HG03565 (cell line): ENCODE measurements at regions not wholly inside any gene's neighbourhood (a gene's known extent, or its start where the extent isn't known, plus 50 kb on each side); places are given as distances from the start of the nearest gene placed in this dataset.

ENCODE experiments used
- ATAC-seq: cut with Tn5 transposase; IDR thresholded peaks from one replicate; pipeline ENCODE4 v1.9.1; 2021; ENCODE audit warnings: mild to moderate bottlenecking, moderate library complexity; ENCODE audit not compliant: unreplicated experiment

DNA sequence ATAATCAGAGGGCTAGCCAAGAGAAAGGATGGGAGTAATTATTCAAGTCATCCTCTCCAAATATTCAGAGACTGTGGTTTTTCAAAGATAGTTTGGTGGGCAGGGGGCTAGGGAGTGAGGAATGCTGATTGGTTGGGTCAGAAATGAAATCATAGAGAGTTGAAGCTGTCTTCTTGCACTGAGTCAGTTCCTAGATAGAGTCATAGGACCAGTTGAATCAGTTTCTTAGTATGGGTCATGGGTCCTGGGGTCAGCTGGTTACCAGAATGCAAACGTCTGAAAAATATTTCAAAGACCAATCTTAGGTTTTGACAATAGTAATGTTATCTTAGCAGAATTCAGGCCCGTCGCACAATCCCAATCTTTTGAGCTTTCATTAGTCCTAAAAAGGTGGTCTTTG lies 171.4 kb upstream of the SPATS2L start:
- no peak for ATAC-seq

DNA sequence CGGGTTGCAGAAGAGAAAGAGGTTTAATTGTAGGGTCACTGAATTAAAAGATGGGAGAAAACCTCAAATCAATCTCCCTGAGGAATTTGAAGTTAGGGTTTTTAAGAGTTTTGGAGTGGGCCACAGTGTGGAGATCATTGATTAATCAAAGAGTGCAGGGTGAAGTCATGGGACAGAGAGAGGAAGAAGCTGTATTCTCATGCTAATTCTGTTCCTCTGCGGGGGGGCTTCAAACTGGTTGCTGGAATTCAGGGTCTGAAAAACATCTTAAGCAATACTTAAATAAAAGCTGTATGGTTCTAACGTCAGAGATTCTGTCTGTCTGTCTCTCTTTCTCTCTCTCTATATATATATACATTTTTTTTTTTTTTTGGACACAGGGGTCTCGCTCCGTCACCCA lies 169.8 kb upstream of the SPATS2L start:
- ATAC-seq, result no peak

GRCh38 chr2:200137271-200137670 lies 169.2 kb upstream of the SPATS2L start:
- no peak for ATAC-seq

DNA sequence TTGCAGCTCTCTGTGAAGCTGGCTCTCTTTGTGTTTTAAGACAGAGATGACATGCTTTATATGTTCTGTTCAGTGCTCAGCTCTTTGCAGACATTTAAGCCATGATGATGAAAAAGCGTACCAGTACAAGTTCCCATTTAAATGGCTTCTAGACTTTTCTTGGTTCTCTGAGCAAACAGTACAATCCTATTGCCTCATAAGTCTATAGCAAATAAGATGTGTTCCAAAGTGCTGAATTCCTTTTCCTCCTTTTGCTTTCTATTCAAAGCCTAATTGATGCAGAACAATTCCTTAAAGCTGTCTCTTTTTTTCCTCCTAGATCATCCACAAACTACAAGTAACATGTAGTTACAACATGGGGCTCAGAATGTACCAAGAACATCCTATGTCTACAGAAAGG lies 168.8 kb upstream of the SPATS2L start:
- ATAC-seq, result no peak

DNA sequence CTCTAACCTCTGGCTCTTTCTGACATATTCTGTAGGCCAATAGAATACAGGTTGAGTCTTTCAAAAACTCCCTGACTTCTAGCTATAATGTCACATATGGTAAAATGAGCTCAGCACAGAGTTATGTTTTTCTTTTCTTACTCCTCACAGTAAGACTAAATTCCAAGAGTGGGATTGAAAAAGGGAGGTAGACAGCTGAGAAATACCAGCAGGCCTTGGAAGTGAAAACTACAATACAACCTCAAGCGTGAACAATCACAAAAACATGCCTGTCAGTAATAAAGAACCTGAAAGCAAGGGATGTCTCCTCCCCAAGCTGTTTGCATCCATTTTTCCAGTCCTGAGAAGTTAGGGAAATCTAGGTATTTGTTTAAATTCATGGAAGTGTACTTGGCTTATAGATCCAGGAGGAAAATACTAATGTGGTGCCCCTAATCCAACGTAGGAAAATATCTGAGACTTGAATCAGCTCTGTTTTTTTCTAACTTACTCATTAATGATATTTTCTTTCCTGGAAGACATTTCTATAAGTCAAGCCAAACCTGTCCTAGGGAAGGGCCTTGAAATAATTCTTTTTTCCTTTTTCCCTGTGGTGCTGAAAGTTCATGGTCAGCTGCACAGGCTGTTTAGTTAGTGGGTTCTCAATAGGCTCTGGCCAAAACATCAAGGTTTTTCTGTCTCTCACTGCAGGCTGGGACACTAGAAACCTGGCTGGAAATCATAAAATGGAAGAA lies 167.9 kb upstream of the SPATS2L start:
- ATAC-seq, result no peak

DNA sequence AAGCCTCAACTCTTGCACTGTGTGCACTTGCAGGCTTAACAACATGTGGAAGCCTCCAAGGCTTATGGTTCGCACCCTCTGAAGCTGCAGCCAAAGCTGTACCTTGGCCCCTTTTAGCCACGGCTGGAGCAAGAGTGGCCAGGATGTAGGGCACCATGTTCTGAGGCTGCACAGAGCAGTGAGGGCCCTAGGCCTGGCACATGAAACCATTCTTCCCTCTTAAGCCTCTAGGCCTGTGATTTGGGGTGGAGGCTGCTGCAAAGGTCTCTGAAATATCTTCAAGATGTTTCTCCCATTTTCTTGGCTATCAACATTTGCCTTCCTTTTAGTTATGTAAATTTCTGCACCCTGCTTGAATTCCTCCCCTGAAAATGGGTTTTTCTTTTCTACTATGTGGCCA lies 161.9 kb upstream of the SPATS2L start:
- no peak for ATAC-seq

GRCh38 chr2:200146501-200146900 lies 160.0 kb upstream of the SPATS2L start:
- ATAC-seq, result no peak

DNA sequence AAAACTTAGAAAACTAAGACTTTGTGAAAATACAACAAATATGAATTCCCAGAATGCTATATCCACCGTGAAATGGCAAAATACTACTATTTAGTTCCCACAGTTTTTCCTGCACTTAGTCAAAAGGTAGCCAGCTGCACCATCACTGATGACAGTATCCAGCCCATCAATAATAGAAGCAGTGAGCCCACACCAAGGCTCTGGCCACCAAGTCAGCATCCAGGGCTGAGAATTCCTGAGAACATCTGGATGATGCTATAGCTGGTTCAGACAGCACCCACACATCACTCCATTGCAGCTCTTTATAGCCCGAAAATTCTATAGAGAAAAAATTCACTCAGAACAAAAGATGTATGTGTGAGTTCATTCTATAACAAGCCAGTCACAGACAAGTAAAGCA lies 159.1 kb upstream of the SPATS2L start:
- ATAC-seq, result no peak

- no peak for ATAC-seq
Measured at GRCh38 chr2:200148366-200148765, 158.1 kb upstream of the SPATS2L start.

DNA sequence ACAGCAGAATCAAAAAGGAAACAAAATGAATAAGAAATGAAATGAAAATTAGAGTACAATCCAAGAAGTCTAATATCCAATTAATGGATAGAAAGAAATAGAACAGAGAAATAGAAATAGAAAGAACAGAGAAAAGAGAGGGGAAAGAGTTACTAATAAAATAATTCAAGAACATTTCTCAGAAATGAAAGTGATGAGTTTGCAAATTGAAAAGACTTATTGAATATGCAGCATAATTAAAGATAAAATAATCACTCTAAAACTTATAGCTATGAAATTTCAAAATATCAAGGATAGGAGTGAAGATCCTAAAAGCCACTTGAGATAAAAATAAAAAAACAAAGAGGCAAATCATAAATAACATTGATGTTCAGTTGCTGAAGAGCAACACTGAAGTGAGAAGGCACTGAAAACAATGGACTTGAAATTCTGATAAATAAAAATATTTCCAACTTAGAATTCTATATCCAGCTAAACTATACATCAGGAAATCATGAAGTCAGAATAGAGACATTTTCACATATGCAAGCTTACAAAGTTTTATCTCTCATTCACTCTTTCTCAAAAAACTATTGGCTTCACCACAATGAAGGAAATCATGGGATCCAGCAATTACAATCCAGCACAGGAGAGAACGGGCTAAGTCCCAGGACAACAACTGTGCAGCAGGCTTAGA lies 155.9 kb upstream of the SPATS2L start:
- ATAC-seq, result no peak

- no peak for ATAC-seq
Measured at GRCh38 chr2:200155652-200156051, 150.8 kb upstream of the SPATS2L start.

DNA sequence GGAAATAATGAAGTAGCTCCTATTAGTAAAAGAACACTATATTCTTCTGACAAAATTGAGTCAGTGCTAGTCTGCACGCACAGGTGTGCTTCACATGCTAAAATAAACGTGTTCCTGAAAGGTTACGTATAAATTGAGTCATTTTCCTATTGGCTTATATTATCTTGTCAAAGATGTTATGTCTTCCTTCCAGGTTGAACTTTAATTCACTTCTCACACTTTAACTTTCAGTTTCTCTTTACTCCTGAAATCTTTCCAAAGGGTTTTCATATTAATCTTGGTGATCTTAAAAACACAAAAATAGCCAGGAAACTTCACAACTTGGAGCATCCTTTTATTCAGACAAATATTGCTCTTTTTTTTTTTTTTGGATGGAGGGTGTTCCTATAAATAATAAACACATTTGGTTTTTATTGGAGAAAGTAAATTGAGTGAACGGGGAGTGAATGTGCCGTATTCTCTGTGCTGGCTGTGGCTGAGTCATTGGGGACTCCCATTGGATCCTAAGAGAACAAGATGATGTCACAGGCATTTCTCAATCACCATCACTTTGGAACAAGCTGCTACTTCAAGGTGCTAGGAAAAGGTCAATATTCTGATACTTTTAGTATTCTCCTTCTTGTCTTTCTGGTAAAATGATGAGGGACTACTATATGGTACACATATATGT lies 150.2 kb upstream of the SPATS2L start:
- no peak for ATAC-seq

GRCh38 chr2:200158647-200159356 lies 147.7 kb upstream of the SPATS2L start:
- no peak for ATAC-seq

DNA sequence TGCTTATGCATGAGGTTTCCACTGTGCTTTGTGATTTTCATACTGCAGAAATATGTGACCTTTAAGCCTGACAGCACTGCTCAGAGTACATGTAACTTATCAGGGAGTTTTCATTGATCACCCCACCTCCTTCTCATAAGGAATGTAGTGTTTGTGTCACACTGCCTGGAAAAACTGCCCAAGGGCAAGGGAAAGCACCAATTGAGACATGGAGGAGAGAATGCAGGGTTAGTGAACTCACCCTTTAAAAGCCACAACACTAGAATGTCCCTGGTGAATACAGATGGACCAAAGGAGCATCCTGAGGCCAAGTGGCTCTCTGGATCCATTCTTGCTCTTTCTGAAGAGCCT lies 147.2 kb upstream of the SPATS2L start:
- ATAC-seq, result no peak

- no peak for ATAC-seq
Measured at GRCh38 chr2:200159829-200160781, 146.4 kb upstream of the SPATS2L start.

DNA sequence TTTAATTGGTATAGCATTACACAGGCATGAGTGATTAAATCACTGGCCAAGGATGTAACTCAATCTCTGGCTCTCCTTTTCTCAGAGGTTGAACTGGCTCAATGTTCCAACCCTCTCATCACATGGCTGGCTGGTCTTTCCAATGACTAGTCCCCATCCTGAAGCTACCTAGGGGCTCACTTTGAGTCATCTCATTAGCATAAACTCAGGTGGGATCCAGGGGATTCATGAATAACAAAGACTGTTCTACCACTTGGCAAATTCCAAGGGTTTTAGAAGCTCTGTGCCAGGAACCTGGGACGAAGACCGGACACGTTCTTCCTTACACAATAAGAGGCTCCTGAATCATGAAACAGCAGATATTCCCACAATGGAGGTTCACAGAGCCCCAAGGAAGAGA lies 145.0 kb upstream of the SPATS2L start:
- no peak for ATAC-seq

DNA sequence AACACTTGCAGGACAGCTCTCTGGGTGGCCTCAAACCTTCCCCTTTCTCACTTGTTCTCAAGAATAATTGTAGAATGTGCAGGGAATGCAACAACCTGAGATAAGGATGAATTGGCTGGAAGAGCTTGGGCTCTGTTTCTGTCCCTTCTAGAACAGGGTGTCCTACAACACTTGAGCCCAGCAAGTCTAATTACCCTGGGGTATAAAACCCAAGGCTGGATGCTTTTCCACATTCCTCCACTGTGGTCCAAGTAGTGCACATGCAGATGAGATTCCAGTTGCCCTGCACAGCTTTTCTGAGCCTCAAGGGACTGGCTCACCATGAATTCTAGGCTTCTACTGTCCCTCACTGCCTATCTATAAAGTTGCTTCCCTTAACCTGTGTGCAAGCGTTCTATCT lies 140.8 kb upstream of the SPATS2L start:
- ATAC-seq, result no peak

DNA sequence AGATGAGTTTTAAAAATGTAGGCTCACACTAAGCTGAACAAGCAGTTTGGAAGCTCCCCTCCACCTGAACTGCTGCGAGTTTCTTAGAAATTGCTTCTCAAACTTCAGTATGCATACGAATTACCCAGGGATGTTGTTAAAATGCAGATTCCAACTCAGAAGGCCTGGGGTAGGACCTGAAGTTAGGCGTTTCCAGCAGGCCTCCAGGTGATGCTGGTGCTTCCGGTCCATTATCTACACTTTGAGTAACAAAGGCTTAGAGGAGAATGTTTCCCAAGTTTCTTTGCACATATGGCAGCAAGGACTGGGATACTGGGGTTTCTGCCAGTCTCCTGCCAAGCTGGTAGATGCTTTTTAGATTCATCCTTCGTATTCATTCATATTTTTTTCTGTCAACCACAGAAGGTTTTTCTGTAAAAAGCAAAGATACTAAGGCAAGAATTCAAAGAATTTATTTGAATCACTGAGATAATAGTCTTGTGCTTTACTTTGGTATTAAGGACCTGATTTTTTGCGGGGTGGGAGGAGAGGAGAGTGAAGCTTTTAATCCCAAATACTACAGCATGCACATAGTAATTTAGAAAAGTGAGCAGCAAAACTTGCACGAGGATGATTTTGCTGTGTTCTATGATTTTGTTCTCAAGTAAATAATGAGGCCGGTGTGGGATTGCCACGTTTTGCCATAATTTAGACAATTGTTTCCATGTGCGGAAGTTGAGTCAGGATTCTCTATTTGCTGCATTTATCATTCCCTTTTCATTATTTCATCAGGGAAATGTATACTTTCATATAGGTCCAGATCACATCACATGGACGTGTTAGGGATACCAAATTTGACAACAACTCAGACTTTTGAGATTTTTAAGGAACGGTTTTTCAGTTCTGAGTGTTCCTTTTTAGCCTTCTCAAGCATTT lies 137.6 kb upstream of the SPATS2L start:
- no peak for ATAC-seq

DNA sequence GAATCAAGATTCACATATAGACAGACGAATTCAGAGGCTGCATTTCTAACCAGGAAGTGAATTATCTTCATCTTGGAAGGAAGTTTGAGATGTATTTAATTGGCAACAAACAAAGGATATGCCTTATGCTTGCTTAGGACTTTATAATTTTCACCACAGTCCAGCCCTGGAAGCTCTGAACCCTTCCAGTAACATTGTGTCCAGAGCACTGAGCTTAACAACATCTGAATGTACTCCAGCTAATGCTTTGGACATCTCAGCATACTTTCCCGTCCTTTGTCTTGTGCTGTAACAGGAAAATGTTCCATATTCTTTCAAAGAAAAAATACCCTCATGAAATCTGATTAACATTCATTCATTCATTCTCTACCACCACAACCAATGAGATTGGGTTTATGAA lies 136.3 kb upstream of the SPATS2L start:
- no peak for ATAC-seq
